HEK293T (cell line): ENCODE measurements at regions not wholly inside any gene's neighbourhood (a gene's known extent, or its start where the extent isn't known, plus 50 kb on each side); places are given as distances from the start of the nearest gene placed in this dataset.

Experiments used
- BHLHE40 ChIP-seq: fragments of 450-650 bp; IDR thresholded peaks from 2 replicates; pipeline ENCODE4 v1.6.1; 2016; ENCODE audit warnings: mild to moderate bottlenecking, moderate library complexity, borderline replicate concordance
- FOXA1 ChIP-seq: fragments of 450-650 bp; IDR thresholded peaks from 2 replicates; pipeline ENCODE4 v1.6.1; 2016; ENCODE audit warnings: mild to moderate bottlenecking
- NFRKB ChIP-seq: fragments of 450-650 bp; IDR thresholded peaks from 2 replicates; pipeline ENCODE4 v1.6.1; 2016; ENCODE audit warnings: mild to moderate bottlenecking, moderate library complexity
- SUZ12 ChIP-seq: fragments of 450-650 bp; IDR thresholded peaks from 2 replicates; pipeline ENCODE4 v1.6.1; 2016; ENCODE audit warnings: mild to moderate bottlenecking
- TARDBP ChIP-seq: fragments of 450-650 bp; IDR thresholded peaks from 2 replicates; pipeline ENCODE4 v1.6.1; 2016

GRCh38 chr2:180787330-180787729 is 193.1 kb upstream of the UBE2E3 start:
- TF ChIP-seq FOXA1, result no peak
- no peak for TF ChIP-seq BHLHE40
- no peak for TF ChIP-seq NFRKB
- no peak for TF ChIP-seq SUZ12
- TF ChIP-seq TARDBP, result no peak
